Activated naive CD8-positive, alpha-beta T cell treated with anti-CD3 and anti-CD28 coated beads for 36 hours (primary cell): ENCODE measurements at regions not wholly inside any gene's neighbourhood (a gene's known extent, or its start where the extent isn't known, plus 50 kb on each side); places are given as distances from the start of the nearest gene placed in this dataset.
"Not testable (repeated sequence)": the region's sequence is repeated elsewhere in the genome, so short reads cannot be mapped to it uniquely, and the experiment has no call there.

ENCODE experiments used
- DNase-seq: peaks from one replicate; pipeline ENCODE4 v3.0.0; 2021
- H3K27ac Mint-ChIP-seq: one replicate; pipeline ENCODE4 v1.8.0; 2022; ENCODE audit warnings: mild to moderate bottlenecking, moderate library complexity, mixed read lengths
- H3K27me3 Mint-ChIP-seq: one replicate; pipeline ENCODE4 v1.8.0; 2022; ENCODE audit warnings: mild to moderate bottlenecking, mixed read lengths
- H3K36me3 Mint-ChIP-seq: one replicate; pipeline ENCODE4 v1.8.0; 2021; ENCODE audit warnings: mild to moderate bottlenecking, mixed read lengths
- H3K4me1 Mint-ChIP-seq: one replicate; pipeline ENCODE4 v1.8.0; 2021; ENCODE audit warnings: mixed read lengths
- H3K4me3 Mint-ChIP-seq: one replicate; pipeline ENCODE4 v1.8.0; 2022; ENCODE audit warnings: mild to moderate bottlenecking, moderate library complexity, mixed read lengths
- H3K9me3 Mint-ChIP-seq: one replicate; pipeline ENCODE4 v1.8.0; 2022; ENCODE audit warnings: mixed read lengths

- not testable (repeated sequence) for H3K27me3 Mint-ChIP-seq, H3K36me3 Mint-ChIP-seq, DNase-seq, H3K27ac Mint-ChIP-seq, H3K4me1 Mint-ChIP-seq, H3K4me3 Mint-ChIP-seq
- peaks cover 17% of the 10 kb centered on the region for H3K9me3 Mint-ChIP-seq
Observed at GRCh38 chr22:38375784-38376183, 58.6 kb upstream of the CSNK1E start.

GRCh38 chr22:38375005-38375404 is 57.8 kb upstream of the CSNK1E start:
- not testable (repeated sequence) for DNase-seq, H3K27me3 Mint-ChIP-seq, H3K36me3 Mint-ChIP-seq, H3K4me3 Mint-ChIP-seq, H3K4me1 Mint-ChIP-seq, H3K27ac Mint-ChIP-seq
- H3K9me3 Mint-ChIP-seq, result peaks cover 17% of the 10 kb centered on the region

GRCh38 chr22:38374433-38374831 is 57.2 kb upstream of the CSNK1E start:
- peak overlapping the region; percentile 62 for H3K27ac Mint-ChIP-seq
- peaks cover 17% of the 10 kb centered on the region for H3K9me3 Mint-ChIP-seq
- not testable (repeated sequence) for H3K4me3 Mint-ChIP-seq, H3K27me3 Mint-ChIP-seq, DNase-seq, H3K4me1 Mint-ChIP-seq, H3K36me3 Mint-ChIP-seq

GRCh38 chr22:38373783-38374432 is 56.7 kb upstream of the CSNK1E start:
- not testable (repeated sequence) for H3K4me3 Mint-ChIP-seq, H3K36me3 Mint-ChIP-seq, H3K4me1 Mint-ChIP-seq, H3K27me3 Mint-ChIP-seq, DNase-seq
- H3K27ac Mint-ChIP-seq, result peak overlapping the region; percentile 62
- peaks cover 17% of the 10 kb centered on the region for H3K9me3 Mint-ChIP-seq

- H3K27ac Mint-ChIP-seq, result not testable (repeated sequence)
Observed at GRCh38 chr22:38372665-38373064, 55.4 kb upstream of the CSNK1E start.

GRCh38 chr22:38370490-38370889 is 53.3 kb upstream of the CSNK1E start:
- not testable (repeated sequence) for DNase-seq, H3K4me1 Mint-ChIP-seq, H3K27ac Mint-ChIP-seq, H3K4me3 Mint-ChIP-seq, H3K27me3 Mint-ChIP-seq
- peaks cover 11% of the 10 kb centered on the region for H3K36me3 Mint-ChIP-seq
- H3K9me3 Mint-ChIP-seq, result peaks cover 17% of the 10 kb centered on the region

More at GRCh38 chr22:38372665-38373064, 55.4 kb upstream of the CSNK1E start:
- not testable (repeated sequence) for DNase-seq, H3K36me3 Mint-ChIP-seq, H3K4me3 Mint-ChIP-seq, H3K27me3 Mint-ChIP-seq, H3K4me1 Mint-ChIP-seq
- peaks cover 17% of the 10 kb centered on the region for H3K9me3 Mint-ChIP-seq

GRCh38 chr22:38369132-38369531 is 51.9 kb upstream of the CSNK1E start:
- Mint-ChIP-seq H3K36me3 (peaks cover 11% of the 10 kb centered on the region), H3K9me3 (peaks cover 17% of the 10 kb centered on the region)
- H3K27ac Mint-ChIP-seq, H3K27me3 Mint-ChIP-seq, DNase-seq, H3K4me3 Mint-ChIP-seq, H3K4me1 Mint-ChIP-seq: not testable (repeated sequence)
